CD14-positive monocyte (primary cell): ENCODE measurements at regions not wholly inside any gene's neighbourhood (a gene's known extent, or its start where the extent isn't known, plus 50 kb on each side); places are given as distances from the start of the nearest gene placed in this dataset.

Experiments
- DNase-seq, 3 donors: peaks; one replicate each; pipeline ENCODE4 v3.0.0-alpha.2; 2011 to 2022
- H2AFZ ChIP-seq: 2 replicates; pipeline ENCODE4 v1.6.0; 2012; ENCODE audit warnings: mild to moderate bottlenecking, low read depth, low read length, inconsistent platforms; ENCODE audit not compliant: insufficient read depth, poor library complexity, severe bottlenecking
- H3K27ac ChIP-seq, 2 donors: 1 replicate in 1 of 2; 2 replicates in 1 of 2; pipeline ENCODE4 v1.5.1; 2012 to 2013; ENCODE audit warnings: low read length in 2 of 2, control low read depth in 1 of 2, inconsistent platforms in 1 of 2, low read depth in 1 of 2, mild to moderate bottlenecking in 1 of 2
- H3K27me3 ChIP-seq, 2 donors: one replicate each; pipeline versions ENCODE4 v1.6.0 to v1.6.1; 2011 to 2013; ENCODE audit warnings: low read length in 2 of 2; ENCODE audit not compliant: control insufficient read depth in 2 of 2, insufficient read depth in 2 of 2
- H3K36me3 ChIP-seq, 2 donors: replicated peaks in 1 of 2; 1 replicate in 1 of 2; 2 replicates in 1 of 2; pipeline versions ENCODE4 v1.5.1 to v1.6.1; 2012 to 2013; ENCODE audit warnings: low read length in 2 of 2, control low read depth in 1 of 2, inconsistent platforms in 1 of 2, mild to moderate bottlenecking in 1 of 2; ENCODE audit not compliant: insufficient read depth in 2 of 2, control insufficient read depth in 1 of 2
- H3K4me1 ChIP-seq, 2 donors: 1 replicate in 1 of 2; 2 replicates in 1 of 2; pipeline versions ENCODE4 v1.5.1 to v1.6.1; 2012 to 2013; ENCODE audit warnings: low read length in 2 of 2, control low read depth in 1 of 2, inconsistent platforms in 1 of 2, mild to moderate bottlenecking in 1 of 2, moderate library complexity in 1 of 2; ENCODE audit not compliant: insufficient read depth in 2 of 2, control insufficient read depth in 1 of 2
- H3K4me2 ChIP-seq: replicated peaks from 2 replicates; pipeline ENCODE3; 2012; ENCODE audit warnings: low read length, moderate library complexity, mild to moderate bottlenecking; ENCODE audit not compliant: poor library complexity, severe bottlenecking; ENCODE audit errors: extremely low read depth
- H3K4me3 ChIP-seq, 3 experiments: fragments of 200-600 bp in 1 of 3; sonication (generic) in 1 of 3; replicated peaks in 1 of 3; 1 replicate in 2 of 3; 2 replicates in 1 of 3; pipeline ENCODE4 v1.5.1; 2011 to 2013; ENCODE audit warnings: low read length in 3 of 3, mild to moderate bottlenecking in 3 of 3, control low read depth in 2 of 3, low read depth in 2 of 3, inconsistent platforms in 1 of 3, moderate library complexity in 1 of 3
- H3K79me2 ChIP-seq: 2 replicates; pipeline ENCODE4 v1.6.0; 2012; ENCODE audit warnings: mild to moderate bottlenecking, control low read depth, inconsistent platforms, low read length, moderate library complexity; ENCODE audit not compliant: insufficient read depth
- H3K9ac ChIP-seq: 2 replicates; pipeline ENCODE4 v1.6.0; 2017; ENCODE audit warnings: low read length, mild to moderate bottlenecking; ENCODE audit not compliant: insufficient read depth, poor library complexity, severe bottlenecking
- H3K9me3 ChIP-seq, 2 donors: replicated peaks in 1 of 2; 1 replicate in 1 of 2; 2 replicates in 1 of 2; pipeline versions ENCODE4 v1.5.1 to v1.6.1; 2012 to 2013; ENCODE audit warnings: low read length in 2 of 2, control low read depth in 1 of 2; ENCODE audit not compliant: control insufficient read depth in 1 of 2, insufficient read depth in 1 of 2
- H4K20me1 ChIP-seq: 2 replicates; pipeline ENCODE4 v1.6.0; 2012; ENCODE audit warnings: mild to moderate bottlenecking, low read length, control low read depth, moderate library complexity; ENCODE audit not compliant: insufficient read depth
- H3K27ac Mint-ChIP-seq, 7 donors: one replicate each; pipeline ENCODE4 v1.8.0; 2020; ENCODE audit warnings: mild to moderate bottlenecking in 7 of 7, mixed read lengths in 7 of 7, moderate library complexity in 6 of 7, inconsistent platforms in 2 of 7
- H3K27me3 Mint-ChIP-seq, 3 donors: one replicate each; pipeline ENCODE4 v1.8.0; 2021 to 2022; ENCODE audit warnings: low read depth in 3 of 3, mild to moderate bottlenecking in 3 of 3, mixed read lengths in 3 of 3, moderate library complexity in 3 of 3, inconsistent platforms in 1 of 3
- H3K36me3 Mint-ChIP-seq, 2 donors: one replicate each; pipeline ENCODE4 v1.8.0; 2020; ENCODE audit warnings: mixed read lengths in 2 of 2, inconsistent platforms in 1 of 2, mild to moderate bottlenecking in 1 of 2
- H3K4me1 Mint-ChIP-seq: one replicate; pipeline ENCODE4 v1.8.0; 2020; ENCODE audit warnings: mild to moderate bottlenecking, mixed read lengths
- H3K4me3 Mint-ChIP-seq, 2 donors: one replicate each; pipeline ENCODE4 v1.8.0; 2020; ENCODE audit warnings: mild to moderate bottlenecking in 2 of 2, mixed read lengths in 2 of 2, moderate library complexity in 1 of 2
- H3K9me3 Mint-ChIP-seq, 7 donors: one replicate each; pipeline ENCODE4 v1.8.0; 2020 to 2022; ENCODE audit warnings: mixed read lengths in 7 of 7, mild to moderate bottlenecking in 6 of 7, moderate library complexity in 6 of 7, inconsistent platforms in 2 of 7
- WGBS: methylation state at CpG from one replicate; pipeline ENCODE4 v1.1.5; 2013; ENCODE audit warnings: missing lambda C conversion rate; ENCODE audit not compliant: insufficient coverage; 5-methylcytosine and 5-hydroxymethylcytosine counted together
- intact Hi-C, 2 donors: fragments of 100-400 bp; cut with micrococcal nuclease; formaldehyde crosslinking; loops; one replicate each; pipeline versions ENCODE4 v1.15.0 to v1.15.1; 2023
- TF ChIP-seq, protein P1 (sequence below): fragments of 200-600 bp; IDR thresholded peaks from one replicate; pipeline ENCODE4 v1.8.0; 2022; ENCODE audit warnings: antibody characterized with exemption, mild to moderate bottlenecking

DNA sequence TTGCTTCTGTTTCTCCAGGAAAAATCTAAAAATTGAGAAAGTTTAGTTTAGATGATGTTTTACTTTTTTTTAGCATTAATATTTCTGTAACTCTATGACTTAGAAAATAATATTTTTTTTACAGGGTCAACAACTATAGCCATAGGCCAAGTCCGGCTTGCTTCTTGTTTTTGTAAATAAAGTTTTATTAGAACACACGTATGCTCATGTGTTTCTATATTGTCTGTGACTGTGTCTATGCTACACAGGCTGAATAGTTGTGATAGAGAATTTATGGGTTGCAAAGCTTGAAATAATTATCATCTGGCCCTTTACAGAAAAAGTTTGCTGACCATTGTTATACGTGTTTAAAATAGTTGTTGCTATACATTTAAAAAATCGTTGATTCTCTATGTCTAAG lies 399.2 kb downstream of the EPM2A start:
- H3K4me3 Mint-ChIP-seq, result no peak overlapping the region
- Histone ChIP-seq H4K20me1 (no peaks in the 10 kb centered on the region), H3K4me1 (no peaks in the 10 kb centered on the region), H3K27me3 (no peaks in the 10 kb centered on the region), H3K27ac (no peak overlapping the region), H3K4me3 (no peak overlapping the region), H3K79me2 (no peaks in the 10 kb centered on the region), H3K9me3 (no peaks in the 10 kb centered on the region), H3K36me3 (no peaks in the 10 kb centered on the region), H3K4me2 (no peak overlapping the region), H3K9ac (no peak overlapping the region), H2AFZ (no peak overlapping the region)
- no peak for DNase-seq
- H3K4me1 Mint-ChIP-seq, result no peaks in the 10 kb centered on the region
- no peaks in the 10 kb centered on the region for H3K27me3 Mint-ChIP-seq
- H3K36me3 Mint-ChIP-seq, result no peaks in the 10 kb centered on the region
- WGBS, result 83% methylated on average over 1 of the region's 4 CpGs
- H3K27ac Mint-ChIP-seq, result no peak overlapping the region
- TF ChIP-seq, protein P1, sequence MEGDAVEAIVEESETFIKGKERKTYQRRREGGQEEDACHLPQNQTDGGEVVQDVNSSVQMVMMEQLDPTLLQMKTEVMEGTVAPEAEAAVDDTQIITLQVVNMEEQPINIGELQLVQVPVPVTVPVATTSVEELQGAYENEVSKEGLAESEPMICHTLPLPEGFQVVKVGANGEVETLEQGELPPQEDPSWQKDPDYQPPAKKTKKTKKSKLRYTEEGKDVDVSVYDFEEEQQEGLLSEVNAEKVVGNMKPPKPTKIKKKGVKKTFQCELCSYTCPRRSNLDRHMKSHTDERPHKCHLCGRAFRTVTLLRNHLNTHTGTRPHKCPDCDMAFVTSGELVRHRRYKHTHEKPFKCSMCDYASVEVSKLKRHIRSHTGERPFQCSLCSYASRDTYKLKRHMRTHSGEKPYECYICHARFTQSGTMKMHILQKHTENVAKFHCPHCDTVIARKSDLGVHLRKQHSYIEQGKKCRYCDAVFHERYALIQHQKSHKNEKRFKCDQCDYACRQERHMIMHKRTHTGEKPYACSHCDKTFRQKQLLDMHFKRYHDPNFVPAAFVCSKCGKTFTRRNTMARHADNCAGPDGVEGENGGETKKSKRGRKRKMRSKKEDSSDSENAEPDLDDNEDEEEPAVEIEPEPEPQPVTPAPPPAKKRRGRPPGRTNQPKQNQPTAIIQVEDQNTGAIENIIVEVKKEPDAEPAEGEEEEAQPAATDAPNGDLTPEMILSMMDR, result no peak
- intact Hi-C loops, result no loop called here
- peaks cover 0 to 2% (median 0%) of the 10 kb centered on the region in 7 donors for H3K9me3 Mint-ChIP-seq

DNA sequence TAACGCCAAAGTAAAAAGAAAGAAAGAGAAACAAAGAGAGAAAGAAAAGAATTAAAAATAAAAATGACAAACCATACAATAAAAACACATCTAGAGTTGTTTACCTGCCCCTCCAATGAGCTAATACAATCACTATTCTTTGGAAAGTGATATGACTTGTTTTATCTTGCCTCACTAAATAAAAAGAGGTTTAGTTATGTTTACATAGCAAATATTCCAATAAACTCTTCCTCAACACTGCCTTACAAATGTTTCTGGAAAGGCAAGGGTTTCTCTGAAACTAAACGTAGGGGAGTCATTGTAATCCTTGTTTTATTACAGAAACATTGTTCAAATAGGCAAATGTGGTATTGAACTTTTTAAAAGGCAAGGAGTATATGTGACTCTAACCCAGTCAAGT lies 396.2 kb downstream of the EPM2A start:
- intact Hi-C loops, result no loop called here
- WGBS, result no CpG with 5 or more reads among the region's 2 CpGs
- Mint-ChIP-seq H3K4me1 (no peaks in the 10 kb centered on the region), H3K27me3 (peaks cover 0 to 4% (median 0%) of the 10 kb centered on the region in 3 donors), H3K36me3 (no peaks in the 10 kb centered on the region), H3K27ac (no peak overlapping the region), H3K9me3 (peaks cover 0 to 3% (median 0%) of the 10 kb centered on the region in 7 donors), H3K4me3 (no peak overlapping the region)
- Histone ChIP-seq H3K4me2 (no peak overlapping the region), H3K4me1 (no peaks in the 10 kb centered on the region), H3K4me3 (no peak overlapping the region), H3K9me3 (no peaks in the 10 kb centered on the region), H3K9ac (no peak overlapping the region), H2AFZ (no peak overlapping the region), H3K36me3 (no peaks in the 10 kb centered on the region), H3K27ac (no peak overlapping the region), H3K79me2 (no peaks in the 10 kb centered on the region), H4K20me1 (no peaks in the 10 kb centered on the region), H3K27me3 (no peaks in the 10 kb centered on the region)
- no peak for DNase-seq
- TF ChIP-seq, protein P1, result no peak
